Right lobe of liver (tissue), 6 donors: ENCODE measurements at regions not wholly inside any gene's neighbourhood (a gene's known extent, or its start where the extent isn't known, plus 50 kb on each side); places are given as distances from the start of the nearest gene placed in this dataset.

ENCODE experiments used
- ATAC-seq, 4 donors: fragments of 200-7000 bp; cut with Tn5 transposase; one replicate each; pipeline ENCODE4 v1.9.1; 2020; ENCODE audit warnings: mild to moderate bottlenecking in 4 of 4, moderate library complexity in 4 of 4
- DNase-seq, 3 donors: peaks; one replicate each; pipeline ENCODE4 v3.0.0-alpha.2; 2020
- H3K27ac ChIP-seq, 3 donors: fragments of 200-600 bp; one replicate each; pipeline ENCODE4 v1.8.0; 2022
- H3K27me3 ChIP-seq, 2 donors: fragments of 200-600 bp; one replicate each; pipeline ENCODE4 v1.8.0; 2022
- H3K36me3 ChIP-seq, 4 donors: fragments of 200-600 bp; sonication (generic) in 1 of 4; one replicate each; pipeline versions ENCODE4 v1.5.1 to v1.8.0; 2017 to 2022; ENCODE audit warnings: control low read depth in 1 of 4
- H3K4me1 ChIP-seq, 4 donors: fragments of 200-600 bp; sonication (generic) in 1 of 4; one replicate each; pipeline versions ENCODE4 v1.5.1 to v1.8.0; 2017 to 2022; ENCODE audit warnings: control low read depth in 1 of 4
- H3K4me3 ChIP-seq, 3 donors: fragments of 200-600 bp; one replicate each; pipeline ENCODE4 v1.8.0; 2022
- H3K9me3 ChIP-seq, 4 donors: fragments of 200-600 bp; sonication (generic) in 1 of 4; one replicate each; pipeline versions ENCODE4 v1.5.1 to v1.8.0; 2017 to 2022; ENCODE audit warnings: control low read depth in 1 of 4
- POLR2A ChIP-seq: fragments of 450-650 bp; IDR thresholded peaks from one replicate; pipeline ENCODE4 v1.6.1; 2017; ENCODE audit warnings: antibody characterized with exemption, mild to moderate bottlenecking
- WGBS: methylation state at CpG from one replicate; pipeline ENCODE4 v1.1.6; 2018; ENCODE audit warnings: low coverage, low lambda C conversion rate; ENCODE audit not compliant: insufficient coverage; ENCODE audit errors: missing lambda C conversion rate; 5-methylcytosine and 5-hydroxymethylcytosine counted together
- intact Hi-C, 2 donors: fragments of 100-400 bp; cut with DNase I; formaldehyde crosslinking; loops; one replicate each; pipeline versions ENCODE4 v1.11.2 to v1.14.1; 2022
- TF ChIP-seq, protein P1 (sequence below), 4 donors: fragments of 200-600 bp in 3 of 4; fragments of 450-650 bp in 1 of 4; IDR thresholded peaks; one replicate each; pipeline versions ENCODE4 v1.5.1 to v1.8.0; 2016 to 2022; ENCODE audit warnings: antibody characterized with exemption in 4 of 4, mild to moderate bottlenecking in 2 of 4
- donor health status: DM: no; HTN: yes; CAD: no.
- donor health status: DM: no; HTN: no; CAD: no.
- donor health status: DM: no; HTN: no; CAD: no.
- donor health status: DM: no; HTN: yes; CAD: no.
- donor health status: DM: no; HTN: yes; CAD: no.

DNA sequence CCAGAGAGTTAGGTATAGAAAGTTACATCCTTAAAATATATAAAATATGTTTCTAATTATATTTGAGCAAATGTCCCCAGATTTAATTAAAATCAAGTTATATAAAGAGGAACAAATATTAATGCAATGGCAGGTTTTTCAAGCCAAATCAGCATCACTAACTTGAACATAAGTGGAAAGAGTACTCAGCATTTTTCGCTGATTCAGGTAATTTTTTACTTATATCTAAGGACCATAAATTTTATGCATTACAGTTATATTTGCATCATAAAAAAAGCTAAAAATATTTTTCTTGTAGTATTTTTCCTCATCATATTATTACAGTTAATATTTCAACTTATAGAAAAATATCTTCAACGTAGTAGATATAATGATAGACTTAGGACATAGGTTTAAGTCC lies 1047.4 kb downstream of the FAM133A start:
- 63% methylated on average over 2 of the region's 2 CpGs for WGBS
- H3K9me3 ChIP-seq: no peaks in the 10 kb centered on the region
- H3K36me3 ChIP-seq: no peaks in the 10 kb centered on the region
- no peak for ATAC-seq
- no peak overlapping the region for H3K4me3 ChIP-seq
- no peak for TF ChIP-seq POLR2A
- TF ChIP-seq, protein P1, sequence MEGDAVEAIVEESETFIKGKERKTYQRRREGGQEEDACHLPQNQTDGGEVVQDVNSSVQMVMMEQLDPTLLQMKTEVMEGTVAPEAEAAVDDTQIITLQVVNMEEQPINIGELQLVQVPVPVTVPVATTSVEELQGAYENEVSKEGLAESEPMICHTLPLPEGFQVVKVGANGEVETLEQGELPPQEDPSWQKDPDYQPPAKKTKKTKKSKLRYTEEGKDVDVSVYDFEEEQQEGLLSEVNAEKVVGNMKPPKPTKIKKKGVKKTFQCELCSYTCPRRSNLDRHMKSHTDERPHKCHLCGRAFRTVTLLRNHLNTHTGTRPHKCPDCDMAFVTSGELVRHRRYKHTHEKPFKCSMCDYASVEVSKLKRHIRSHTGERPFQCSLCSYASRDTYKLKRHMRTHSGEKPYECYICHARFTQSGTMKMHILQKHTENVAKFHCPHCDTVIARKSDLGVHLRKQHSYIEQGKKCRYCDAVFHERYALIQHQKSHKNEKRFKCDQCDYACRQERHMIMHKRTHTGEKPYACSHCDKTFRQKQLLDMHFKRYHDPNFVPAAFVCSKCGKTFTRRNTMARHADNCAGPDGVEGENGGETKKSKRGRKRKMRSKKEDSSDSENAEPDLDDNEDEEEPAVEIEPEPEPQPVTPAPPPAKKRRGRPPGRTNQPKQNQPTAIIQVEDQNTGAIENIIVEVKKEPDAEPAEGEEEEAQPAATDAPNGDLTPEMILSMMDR (IDR thresholded peaks at IDR 0.05): no peak
- peaks cover 0 to 13% of the 10 kb centered on the region in 2 donors for H3K27me3 ChIP-seq
- intact Hi-C loops: no loop called here
- H3K4me1 ChIP-seq: no peaks in the 10 kb centered on the region
- no peak overlapping the region for H3K27ac ChIP-seq
- DNase-seq: no peak

DNA sequence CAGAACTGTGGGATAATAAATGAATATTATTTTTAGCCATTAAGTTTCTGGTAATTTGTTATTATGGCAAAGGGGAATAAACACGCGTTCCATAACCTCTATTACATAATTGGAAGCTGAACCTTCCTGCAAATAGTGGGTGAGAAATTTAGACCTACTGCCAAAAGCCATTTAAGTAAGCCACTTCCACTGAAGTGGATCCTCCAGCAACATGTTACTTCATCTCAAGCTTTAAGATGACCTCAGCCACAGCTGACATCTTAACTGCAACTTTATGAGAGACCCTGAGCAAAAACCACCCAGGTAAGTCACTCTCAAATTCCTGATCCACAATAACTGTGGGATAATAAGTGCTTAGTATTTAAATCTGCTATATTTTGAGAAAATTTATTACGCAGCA lies 1048.6 kb downstream of the FAM133A start:
- DNase-seq: no peak
- intact Hi-C loops: no loop called here
- WGBS: 60% methylated on average over 3 of the region's 3 CpGs
- H3K4me3 ChIP-seq: no peak overlapping the region
- no peaks in the 10 kb centered on the region for H3K4me1 ChIP-seq
- ATAC-seq: no peak
- TF ChIP-seq, protein P1 (IDR thresholded peaks at IDR 0.05): no peak
- TF ChIP-seq POLR2A: no peak
- no peak overlapping the region for H3K27ac ChIP-seq
- peaks cover 0 to 13% of the 10 kb centered on the region in 2 donors for H3K27me3 ChIP-seq
- no peaks in the 10 kb centered on the region for H3K36me3 ChIP-seq
- H3K9me3 ChIP-seq: no peaks in the 10 kb centered on the region

DNA sequence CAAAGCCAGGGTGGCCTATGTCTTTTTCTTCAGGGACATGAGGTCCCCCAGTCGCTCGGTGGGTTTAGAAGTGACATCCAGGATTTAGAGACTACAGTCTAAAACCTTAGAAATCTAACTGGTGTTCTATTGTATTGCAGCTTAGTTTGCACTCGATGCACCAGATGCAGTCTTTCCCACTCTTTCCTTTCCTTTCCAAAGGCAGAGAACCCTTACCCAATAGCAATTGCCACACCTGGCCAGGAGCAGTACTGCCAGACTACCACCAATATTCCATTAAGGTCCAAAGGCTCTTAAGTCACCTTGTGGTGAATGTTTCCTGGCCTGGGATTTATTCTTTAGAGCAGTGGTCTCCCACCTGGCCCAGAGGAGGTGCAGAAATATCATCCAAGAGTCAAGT lies 1068.8 kb downstream of the FAM133A start:
- H3K4me1 ChIP-seq: no peaks in the 10 kb centered on the region
- DNase-seq (no peak), ATAC-seq (no peak)
- H3K27ac ChIP-seq: no peak overlapping the region
- no peaks in the 10 kb centered on the region for H3K36me3 ChIP-seq
- no peaks in the 10 kb centered on the region for H3K27me3 ChIP-seq
- H3K9me3 ChIP-seq: no peaks in the 10 kb centered on the region
- WGBS: 92% methylated on average over 2 of the region's 3 CpGs
- intact Hi-C loops: no loop called here
- H3K4me3 ChIP-seq: no peak overlapping the region
- no peak for TF ChIP-seq POLR2A
- TF ChIP-seq, protein P1 (IDR thresholded peaks at IDR 0.05): no peak

DNA sequence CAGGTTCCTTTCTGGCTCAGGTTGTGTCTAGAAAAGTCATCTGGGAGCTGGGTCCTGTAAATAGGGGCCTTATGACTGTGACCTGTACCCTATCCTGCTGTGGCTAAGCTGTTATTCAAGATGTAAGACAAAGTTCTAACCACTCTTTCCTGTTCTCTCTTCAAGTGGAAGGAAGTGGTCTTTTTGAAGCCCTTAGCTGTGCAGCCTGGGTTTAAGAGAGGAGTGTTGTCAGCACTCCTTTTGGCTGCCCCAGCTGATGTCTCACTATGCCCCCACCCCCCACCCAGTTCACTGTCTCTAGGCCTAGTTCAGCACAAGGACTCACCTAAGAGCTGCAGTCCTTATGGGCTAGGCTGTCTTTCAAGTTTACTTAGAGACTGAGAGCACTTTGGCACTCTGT lies 1069.5 kb downstream of the FAM133A start:
- DNase-seq (no peak), ATAC-seq (no peak)
- no peak for TF ChIP-seq POLR2A
- TF ChIP-seq, protein P1 (IDR thresholded peaks at IDR 0.05): no peak
- Histone ChIP-seq H3K36me3 (no peaks in the 10 kb centered on the region), H3K27me3 (peaks cover 0 to 3% of the 10 kb centered on the region in 2 donors), H3K4me3 (no peak overlapping the region), H3K4me1 (no peaks in the 10 kb centered on the region), H3K27ac (no peak overlapping the region), H3K9me3 (no peaks in the 10 kb centered on the region)
- intact Hi-C loops: no loop called here

DNA sequence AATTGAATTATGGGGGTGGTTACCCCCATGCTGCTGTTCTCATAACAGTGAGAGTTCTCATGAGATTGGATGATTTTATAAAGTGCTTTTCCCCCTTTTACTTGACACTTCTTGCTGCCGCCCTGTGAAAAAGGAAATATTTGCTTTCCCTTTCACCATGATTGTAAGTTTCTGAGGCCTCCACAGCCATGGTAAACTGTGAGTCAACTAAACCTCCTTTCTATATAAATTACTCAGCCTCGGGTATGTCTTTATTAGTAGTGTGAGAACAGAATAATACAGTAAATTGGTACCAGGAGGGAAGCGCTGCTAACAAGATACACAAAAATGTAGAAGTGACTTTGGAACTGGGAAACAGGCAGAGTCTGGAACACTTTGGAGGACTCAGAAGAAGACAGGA lies 1070.8 kb downstream of the FAM133A start:
- 69% methylated on average over 3 of the region's 3 CpGs for WGBS
- no peaks in the 10 kb centered on the region for H3K9me3 ChIP-seq
- H3K27me3 ChIP-seq: peaks cover 0 to 4% of the 10 kb centered on the region in 2 donors
- DNase-seq (no peak), ATAC-seq (no peak)
- no peaks in the 10 kb centered on the region for H3K4me1 ChIP-seq
- TF ChIP-seq POLR2A: no peak
- TF ChIP-seq, protein P1 (IDR thresholded peaks at IDR 0.05): no peak
- H3K36me3 ChIP-seq: no peaks in the 10 kb centered on the region
- intact Hi-C loops: no loop called here
- no peak overlapping the region for H3K27ac ChIP-seq
- no peak overlapping the region for H3K4me3 ChIP-seq
